Right lobe of liver (tissue), 6 donors: ENCODE measurements at regions not wholly inside any gene's neighbourhood (a gene's known extent, or its start where the extent isn't known, plus 50 kb on each side); places are given as distances from the start of the nearest gene placed in this dataset.

Source experiments
- ATAC-seq, 4 donors: fragments of 200-7000 bp; cut with Tn5 transposase; one replicate each; pipeline ENCODE4 v1.9.1; 2020; ENCODE audit warnings: mild to moderate bottlenecking in 4 of 4, moderate library complexity in 4 of 4
- DNase-seq, 3 donors: peaks; one replicate each; pipeline ENCODE4 v3.0.0-alpha.2; 2020
- H3K27ac ChIP-seq, 3 donors: fragments of 200-600 bp; one replicate each; pipeline ENCODE4 v1.8.0; 2022
- H3K27me3 ChIP-seq, 2 donors: fragments of 200-600 bp; one replicate each; pipeline ENCODE4 v1.8.0; 2022
- H3K36me3 ChIP-seq, 4 donors: fragments of 200-600 bp; sonication (generic) in 1 of 4; one replicate each; pipeline versions ENCODE4 v1.5.1 to v1.8.0; 2017 to 2022; ENCODE audit warnings: control low read depth in 1 of 4
- H3K4me1 ChIP-seq, 4 donors: fragments of 200-600 bp; sonication (generic) in 1 of 4; one replicate each; pipeline versions ENCODE4 v1.5.1 to v1.8.0; 2017 to 2022; ENCODE audit warnings: control low read depth in 1 of 4
- H3K4me3 ChIP-seq, 3 donors: fragments of 200-600 bp; one replicate each; pipeline ENCODE4 v1.8.0; 2022
- H3K9me3 ChIP-seq, 4 donors: fragments of 200-600 bp; sonication (generic) in 1 of 4; one replicate each; pipeline versions ENCODE4 v1.5.1 to v1.8.0; 2017 to 2022; ENCODE audit warnings: control low read depth in 1 of 4
- CTCF ChIP-seq, 4 donors: fragments of 200-600 bp in 3 of 4; fragments of 450-650 bp in 1 of 4; IDR thresholded peaks; one replicate each; pipeline versions ENCODE4 v1.5.1 to v1.8.0; 2016 to 2022; ENCODE audit warnings: antibody characterized with exemption in 4 of 4, mild to moderate bottlenecking in 2 of 4
- POLR2A ChIP-seq: fragments of 450-650 bp; IDR thresholded peaks from one replicate; pipeline ENCODE4 v1.6.1; 2017; ENCODE audit warnings: antibody characterized with exemption, mild to moderate bottlenecking
- WGBS: methylation state at CpG from one replicate; pipeline ENCODE4 v1.1.6; 2018; ENCODE audit warnings: low coverage, low lambda C conversion rate; ENCODE audit not compliant: insufficient coverage; ENCODE audit errors: missing lambda C conversion rate; 5-methylcytosine and 5-hydroxymethylcytosine counted together
- intact Hi-C, 2 donors: fragments of 100-400 bp; cut with DNase I; formaldehyde crosslinking; loops; one replicate each; pipeline versions ENCODE4 v1.11.2 to v1.14.1; 2022
- donor health status: DM: no; HTN: yes; CAD: no.
- donor health status: DM: no; HTN: no; CAD: no.
- donor health status: DM: no; HTN: no; CAD: no.
- donor health status: DM: no; HTN: yes; CAD: no.
- donor health status: DM: no; HTN: yes; CAD: no.

- intact Hi-C loops: no loop called here
- Histone ChIP-seq H3K27ac (no peak overlapping the region), H3K4me3 (no peak overlapping the region), H3K27me3 (no peaks in the 10 kb centered on the region), H3K9me3 (no peaks in the 10 kb centered on the region), H3K36me3 (no peaks in the 10 kb centered on the region), H3K4me1 (no peaks in the 10 kb centered on the region)
- ATAC-seq: no peak
- no peak for TF ChIP-seq POLR2A
- DNase-seq: no peak
- 83% methylated on average over 4 of the region's 4 CpGs for WGBS
Measured at GRCh38 chr7:12761111-12761510, 73.7 kb downstream of the ARL4A start.

GRCh38 chr7:12761691-12762090 is 74.3 kb downstream of the ARL4A start:
- Histone ChIP-seq H3K4me3 (no peak overlapping the region), H3K36me3 (no peaks in the 10 kb centered on the region), H3K27ac (no peak overlapping the region), H3K27me3 (no peaks in the 10 kb centered on the region), H3K9me3 (no peaks in the 10 kb centered on the region), H3K4me1 (no peaks in the 10 kb centered on the region)
- TF ChIP-seq CTCF (IDR thresholded peaks at IDR 0.05) (no peak), POLR2A (no peak)
- ATAC-seq: no peak
- DNase-seq: no peak
- 64% methylated on average over 4 of the region's 4 CpGs for WGBS
- intact Hi-C loops: no loop called here

GRCh38 chr7:12764458-12764891 is 77.0 kb downstream of the ARL4A start:
- Histone ChIP-seq H3K27ac (no peak overlapping the region), H3K4me1 (no peaks in the 10 kb centered on the region), H3K36me3 (no peaks in the 10 kb centered on the region), H3K9me3 (no peaks in the 10 kb centered on the region), H3K27me3 (no peaks in the 10 kb centered on the region), H3K4me3 (no peak overlapping the region)
- no peak for TF ChIP-seq POLR2A
- TF ChIP-seq CTCF (IDR thresholded peaks at IDR 0.05): no peak
- DNase-seq (no peak), ATAC-seq (no peak)
- intact Hi-C loops: no loop called here
- WGBS: 83% methylated on average over 2 of the region's 2 CpGs

- intact Hi-C loops: no loop called here
- no peak overlapping the region for H3K4me3 ChIP-seq
- no peaks in the 10 kb centered on the region for H3K36me3 ChIP-seq
- H3K27ac ChIP-seq: no peak overlapping the region
- TF ChIP-seq POLR2A (no peak), CTCF (IDR thresholded peaks at IDR 0.05) (no peak)
- 57% methylated on average over 2 of the region's 2 CpGs for WGBS
- H3K27me3 ChIP-seq: no peaks in the 10 kb centered on the region
- DNase-seq (no peak), ATAC-seq (no peak)
- peaks cover 0 to 8% (median 5%) of the 10 kb centered on the region in 4 donors for H3K4me1 ChIP-seq
- no peaks in the 10 kb centered on the region for H3K9me3 ChIP-seq
Measured at GRCh38 chr7:12765431-12766100, 78.1 kb downstream of the ARL4A start.

- no peak overlapping the region for H3K4me3 ChIP-seq
- TF ChIP-seq CTCF (IDR thresholded peaks at IDR 0.05) (no peak), POLR2A (no peak)
- H3K27ac ChIP-seq: no peak overlapping the region
- intact Hi-C loops: no loop called here
- H3K4me1 ChIP-seq: peaks cover 0 to 17% (median 12%) of the 10 kb centered on the region in 4 donors
- no peak for ATAC-seq
- no peaks in the 10 kb centered on the region for H3K27me3 ChIP-seq
- H3K9me3 ChIP-seq: no peaks in the 10 kb centered on the region
- no peaks in the 10 kb centered on the region for H3K36me3 ChIP-seq
- DNase-seq: no peak
Measured at GRCh38 chr7:12766416-12766815, 79.0 kb downstream of the ARL4A start.
